GM18868 (cell line): ENCODE measurements at regions not wholly inside any gene's neighbourhood (a gene's known extent, or its start where the extent isn't known, plus 50 kb on each side); places are given as distances from the start of the nearest gene placed in this dataset.

ENCODE experiments used
- ATAC-seq: cut with Tn5 transposase; IDR thresholded peaks from one replicate; pipeline ENCODE4 v1.9.1; 2021; ENCODE audit warnings: mild to moderate bottlenecking, moderate library complexity; ENCODE audit not compliant: unreplicated experiment

GRCh38 chr6:100944644-100945043 is 63.5 kb upstream of the ASCC3 start:
- ATAC-seq = no peak

GRCh38 chr6:100946021-100946540 is 65.0 kb upstream of the ASCC3 start:
- no peak for ATAC-seq

GRCh38 chr6:100946711-100947110 is 65.6 kb upstream of the ASCC3 start:
- no peak for ATAC-seq

GRCh38 chr6:100948381-100949133 is 67.4 kb upstream of the ASCC3 start:
- ATAC-seq = no peak

GRCh38 chr6:100952006-100952405 is 70.9 kb upstream of the ASCC3 start:
- no peak for ATAC-seq

- no peak for ATAC-seq
Observed at GRCh38 chr6:100959280-100959679, 78.2 kb upstream of the ASCC3 start.

- ATAC-seq = no peak
Observed at GRCh38 chr6:100962466-100962865, 81.3 kb upstream of the ASCC3 start.

- no peak for ATAC-seq
Observed at GRCh38 chr6:100965067-100965466, 83.9 kb upstream of the ASCC3 start.

GRCh38 chr6:100968949-100969348 is 87.8 kb upstream of the ASCC3 start:
- no peak for ATAC-seq

GRCh38 chr6:100979267-100979666 is 98.1 kb upstream of the ASCC3 start:
- no peak for ATAC-seq

- no peak for ATAC-seq
Observed at GRCh38 chr6:100980949-100981348, 99.8 kb upstream of the ASCC3 start.

- ATAC-seq = no peak
Observed at GRCh38 chr6:100986921-100987320, 105.8 kb upstream of the ASCC3 start.

- no peak for ATAC-seq
Observed at GRCh38 chr6:100987556-100987955, 106.4 kb upstream of the ASCC3 start.

GRCh38 chr6:100988391-100988984 is 107.4 kb upstream of the ASCC3 start:
- ATAC-seq = no peak

GRCh38 chr6:100990070-100990469 is 108.9 kb upstream of the ASCC3 start:
- ATAC-seq = no peak

- ATAC-seq = no peak
Observed at GRCh38 chr6:100996409-100996808, 115.3 kb upstream of the ASCC3 start.

GRCh38 chr6:100998111-100998510 is 117.0 kb upstream of the ASCC3 start:
- ATAC-seq = no peak

GRCh38 chr6:100999034-100999597 is 118.0 kb upstream of the ASCC3 start:
- ATAC-seq = no peak

- ATAC-seq = no peak
Observed at GRCh38 chr6:101000341-101000740, 119.2 kb upstream of the ASCC3 start.

GRCh38 chr6:101001012-101001411 is 119.9 kb upstream of the ASCC3 start:
- ATAC-seq = no peak

GRCh38 chr6:101001607-101002006 is 120.5 kb upstream of the ASCC3 start:
- no peak for ATAC-seq

GRCh38 chr6:101003075-101003474 is 121.9 kb upstream of the ASCC3 start:
- ATAC-seq = no peak
